HepG2 (cell line): ENCODE measurements at regions not wholly inside any gene's neighbourhood (a gene's known extent, or its start where the extent isn't known, plus 50 kb on each side); places are given as distances from the start of the nearest gene placed in this dataset.

Experiments
- CHD4 ChIP-seq: fragments of 200-600 bp; sonication (generic); IDR thresholded peaks from 2 replicates; pipeline ENCODE4 v1.7.0; 2017; ENCODE audit warnings: mild to moderate bottlenecking, low read length, borderline replicate concordance
- CREB1 ChIP-seq, 2 experiments: fragments of 450-650 bp in 1 of 2; IDR thresholded peaks; 2 replicates each; pipeline ENCODE4 v1.6.1; 2016 to 2017; ENCODE audit warnings: control low read depth in 1 of 2, mild to moderate bottlenecking in 1 of 2, missing compliant biosample characterization in 1 of 2, missing genetic modification characterization in 1 of 2
- EZH2 ChIP-seq: conservative IDR thresholded peaks from 2 replicates; pipeline ENCODE4 v1.6.1; 2012; ENCODE audit warnings: mild to moderate bottlenecking, low read depth, low read length, moderate library complexity
- JUN ChIP-seq: sonication (generic); formaldehyde crosslinking; IDR thresholded peaks from 2 replicates; pipeline ENCODE4 v1.4.0; 2020; ENCODE audit warnings: mild to moderate bottlenecking, missing genetic modification reagents
- KLF9 ChIP-seq: IDR thresholded peaks from 2 replicates; pipeline ENCODE4 v1.6.1; 2016; ENCODE audit warnings: low read depth
- PITX1 ChIP-seq: sonication (generic); formaldehyde crosslinking; IDR thresholded peaks from 2 replicates; pipeline ENCODE4 v1.5.1; 2020; ENCODE audit warnings: mild to moderate bottlenecking, missing genetic modification reagents
- YY1 ChIP-seq: IDR thresholded peaks from 2 replicates; pipeline ENCODE4 v1.6.1; 2011; ENCODE audit warnings: low read length, low read depth, moderate library complexity, mild to moderate bottlenecking; ENCODE audit not compliant: insufficient read depth, insufficient replicate concordance
- TF ChIP-seq, protein P1 (sequence below): sonication (generic); formaldehyde crosslinking; IDR thresholded peaks from 2 replicates; pipeline ENCODE4 v1.4.0; 2020; ENCODE audit warnings: missing genetic modification reagents

DNA sequence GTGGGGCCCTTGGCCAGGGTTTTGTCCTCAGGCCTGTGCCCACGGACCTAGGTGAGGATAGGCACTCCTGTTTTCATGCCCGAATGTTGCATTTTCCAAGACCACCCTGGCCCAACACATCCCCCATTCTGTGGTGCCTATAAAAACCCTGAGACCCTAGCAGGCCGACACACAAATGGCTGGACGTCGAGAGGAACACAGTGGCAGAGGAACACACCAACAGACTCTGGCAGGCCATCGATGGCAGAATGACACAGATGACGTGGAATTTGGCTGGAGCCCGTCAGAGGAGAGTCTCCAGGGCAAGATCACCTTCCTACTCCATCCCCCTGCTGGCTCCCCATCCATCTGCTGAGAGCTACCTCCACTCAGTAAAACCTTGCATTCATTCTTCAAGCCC is 898.8 kb downstream of the ANKRD7 start:
- TF ChIP-seq CHD4 = no peak
- TF ChIP-seq KLF9 (CRISPR knock-in tag) = no peak
- TF ChIP-seq, protein P1, sequence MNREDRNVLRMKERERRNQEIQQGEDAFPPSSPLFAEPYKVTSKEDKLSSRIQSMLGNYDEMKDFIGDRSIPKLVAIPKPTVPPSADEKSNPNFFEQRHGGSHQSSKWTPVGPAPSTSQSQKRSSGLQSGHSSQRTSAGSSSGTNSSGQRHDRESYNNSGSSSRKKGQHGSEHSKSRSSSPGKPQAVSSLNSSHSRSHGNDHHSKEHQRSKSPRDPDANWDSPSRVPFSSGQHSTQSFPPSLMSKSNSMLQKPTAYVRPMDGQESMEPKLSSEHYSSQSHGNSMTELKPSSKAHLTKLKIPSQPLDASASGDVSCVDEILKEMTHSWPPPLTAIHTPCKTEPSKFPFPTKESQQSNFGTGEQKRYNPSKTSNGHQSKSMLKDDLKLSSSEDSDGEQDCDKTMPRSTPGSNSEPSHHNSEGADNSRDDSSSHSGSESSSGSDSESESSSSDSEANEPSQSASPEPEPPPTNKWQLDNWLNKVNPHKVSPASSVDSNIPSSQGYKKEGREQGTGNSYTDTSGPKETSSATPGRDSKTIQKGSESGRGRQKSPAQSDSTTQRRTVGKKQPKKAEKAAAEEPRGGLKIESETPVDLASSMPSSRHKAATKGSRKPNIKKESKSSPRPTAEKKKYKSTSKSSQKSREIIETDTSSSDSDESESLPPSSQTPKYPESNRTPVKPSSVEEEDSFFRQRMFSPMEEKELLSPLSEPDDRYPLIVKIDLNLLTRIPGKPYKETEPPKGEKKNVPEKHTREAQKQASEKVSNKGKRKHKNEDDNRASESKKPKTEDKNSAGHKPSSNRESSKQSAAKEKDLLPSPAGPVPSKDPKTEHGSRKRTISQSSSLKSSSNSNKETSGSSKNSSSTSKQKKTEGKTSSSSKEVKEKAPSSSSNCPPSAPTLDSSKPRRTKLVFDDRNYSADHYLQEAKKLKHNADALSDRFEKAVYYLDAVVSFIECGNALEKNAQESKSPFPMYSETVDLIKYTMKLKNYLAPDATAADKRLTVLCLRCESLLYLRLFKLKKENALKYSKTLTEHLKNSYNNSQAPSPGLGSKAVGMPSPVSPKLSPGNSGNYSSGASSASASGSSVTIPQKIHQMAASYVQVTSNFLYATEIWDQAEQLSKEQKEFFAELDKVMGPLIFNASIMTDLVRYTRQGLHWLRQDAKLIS (CRISPR knock-in tag) = no peak
- TF ChIP-seq CREB1 (IDR thresholded peaks at IDR 0.05) = 0 out of 2 replicates have a peak, but pooled peaks have one; percentile 42
- no peak for TF ChIP-seq CREB1 (CRISPR knock-in tag; IDR thresholded peaks at IDR 0.05)
- TF ChIP-seq JUN (CRISPR knock-in tag) = no peak
- TF ChIP-seq YY1 = no peak
- TF ChIP-seq EZH2 = no peak
- TF ChIP-seq PITX1 (CRISPR knock-in tag) = no peak
